GM12878 (cell line): ENCODE measurements at regions not wholly inside any gene's neighbourhood (a gene's known extent, or its start where the extent isn't known, plus 50 kb on each side); places are given as distances from the start of the nearest gene placed in this dataset.

Source experiments
- ATAC-seq: fragments of 200-7000 bp; cut with Tn5 transposase; 3 replicates; pipeline ENCODE4 v1.9.1; 2020; ENCODE audit warnings: mild to moderate bottlenecking, moderate library complexity
- BruUV-seq: library from RNA; stranded (reverse); fragments of 400-500 nt; replicated peaks from 2 replicates; lab custom pipeline; 2021; lab: Mats Ljungman, UMichigan
- CTCF ChIA-PET: fragments of 300-600 bp; sonication (Branson Sonifier 250); formaldehyde crosslinking; extraction: SDS; loops from one replicate; lab custom pipeline; 2021; ENCODE audit warnings: inconsistent platforms; lab: Yijun Ruan, JAX
- POLR2A ChIA-PET: fragments of 350-600 bp; formaldehyde crosslinking; extraction: SDS; loops from one replicate; lab custom pipeline; 2021; ENCODE audit warnings: inconsistent platforms; lab: Charles Lee
- RAD21 ChIA-PET: fragments of 300-600 bp; sonication (Branson Sonifier 250); formaldehyde crosslinking; loops from one replicate; lab custom pipeline; 2023; ENCODE audit warnings: antibody characterized with exemption; ENCODE audit not compliant: unreplicated experiment; lab: Charles Lee
- SMC1A ChIA-PET: fragments of 300-600 bp; sonication (Branson Sonifier 250); formaldehyde crosslinking; loops from one replicate; lab custom pipeline; 2023; ENCODE audit not compliant: unreplicated experiment, uncharacterized antibody; lab: Charles Lee
- DNase-seq: peaks from one replicate; pipeline ENCODE4 v3.0.0-alpha.2; 2011; ENCODE audit warnings: low read depth, low spot score
- FAIRE-seq: peaks from 3 replicates; lab custom pipeline; 2011; peaks lifted over from hg19 to GRCh38; lab: Jason Lieb, UNC
- H2AFZ ChIP-seq: 2 replicates; pipeline ENCODE4 v1.6.0; 2011; ENCODE audit warnings: low read depth, low read length, control low read depth; ENCODE audit not compliant: control insufficient read depth
- H3K27ac ChIP-seq: 2 replicates; pipeline ENCODE4 v1.5.1; 2011; ENCODE audit warnings: control low read depth; ENCODE audit not compliant: control insufficient read depth, insufficient read depth
- H3K27me3 ChIP-seq, 2 experiments: replicated peaks in 1 of 2; 2 replicates each; pipeline versions ENCODE4 v1.6.0 to v1.6.1; 2011; ENCODE audit warnings: low read length in 1 of 2; ENCODE audit not compliant: control insufficient read depth in 2 of 2, insufficient read depth in 2 of 2
- H3K36me3 ChIP-seq, 2 experiments: 2 replicates each; pipeline ENCODE4 v1.5.1; 2011; ENCODE audit warnings: low read length in 1 of 2; ENCODE audit not compliant: control insufficient read depth in 2 of 2, insufficient read depth in 2 of 2
- H3K4me1 ChIP-seq: 2 replicates; pipeline ENCODE4 v1.6.1; 2011; ENCODE audit warnings: mild to moderate bottlenecking, low read length, moderate library complexity, mixed read lengths; ENCODE audit not compliant: control insufficient read depth, insufficient read depth
- H3K4me2 ChIP-seq: 2 replicates; pipeline ENCODE4 v1.6.0; 2011; ENCODE audit warnings: control low read depth; ENCODE audit not compliant: control insufficient read depth, insufficient read depth
- H3K4me3 ChIP-seq: fragments of 200-600 bp; sonication (generic); 2 replicates; pipeline ENCODE4 v1.5.1; 2016
- H3K79me2 ChIP-seq: 2 replicates; pipeline ENCODE4 v1.6.0; 2011; ENCODE audit warnings: low read length; ENCODE audit not compliant: control insufficient read depth, insufficient read depth
- H3K9ac ChIP-seq: 2 replicates; pipeline ENCODE4 v1.8.0; 2011; ENCODE audit warnings: low read length, control low read depth, mixed read lengths; ENCODE audit not compliant: control insufficient read depth, insufficient read depth
- H3K9me3 ChIP-seq: replicated peaks from 3 replicates; pipeline ENCODE4 v1.5.1; 2011; ENCODE audit warnings: mild to moderate bottlenecking, low read length; ENCODE audit not compliant: control insufficient read depth, insufficient read depth
- H4K20me1 ChIP-seq: 2 replicates; pipeline ENCODE4 v1.6.0; 2011; ENCODE audit not compliant: control insufficient read depth, insufficient read depth
- BHLHE40 ChIP-seq, 2 experiments: fragments of 450-650 bp in 1 of 2; IDR thresholded peaks; 2 replicates each; pipeline ENCODE4 v1.6.1; 2011 to 2017; ENCODE audit warnings: low read depth in 2 of 2, borderline replicate concordance in 1 of 2, improper control_type of control experiment in 1 of 2, low read length in 1 of 2, mild to moderate bottlenecking in 1 of 2
- CHD4 ChIP-seq: fragments of 200-600 bp; sonication (generic); IDR thresholded peaks from 2 replicates; pipeline ENCODE4 v1.6.1; 2016; ENCODE audit warnings: mild to moderate bottlenecking
- FOS ChIP-seq: IDR thresholded peaks from 3 replicates; pipeline ENCODE4 v1.6.1; 2011; ENCODE audit warnings: borderline replicate concordance; ENCODE audit not compliant: insufficient read length; ENCODE audit errors: extremely low read depth
- NKRF ChIP-seq: fragments of 450-650 bp; conservative IDR thresholded peaks from 2 replicates; pipeline ENCODE4 v1.6.1; 2017; ENCODE audit warnings: mild to moderate bottlenecking, moderate library complexity
- PKNOX1 ChIP-seq: fragments of 450-650 bp; IDR thresholded peaks from 2 replicates; pipeline ENCODE4 v1.6.1; 2016; ENCODE audit warnings: mild to moderate bottlenecking
- ZBTB40 ChIP-seq: fragments of 450-650 bp; IDR thresholded peaks from 2 replicates; pipeline ENCODE4 v1.6.1; 2016; ENCODE audit warnings: mild to moderate bottlenecking, moderate library complexity, borderline replicate concordance
- WGBS: methylation state at CpG from one replicate; pipeline ENCODE4 v1.1.6; 2016; ENCODE audit warnings: low lambda C conversion rate; ENCODE audit not compliant: insufficient replicate concordance, insufficient coverage; ENCODE audit errors: missing lambda C conversion rate; 5-methylcytosine and 5-hydroxymethylcytosine counted together
- in situ Hi-C: fragments of 300-500 bp; cut with MboI; formaldehyde crosslinking; loops from 9 replicates; pipeline ENCODE4 v1.14.3; 2018; ENCODE audit warnings: mixed read lengths
- intact Hi-C: fragments of 100-400 bp; cut with micrococcal nuclease; formaldehyde crosslinking; loops from one replicate; pipeline ENCODE4 v1.14.2; 2022; ENCODE audit not compliant: unreplicated experiment

- TF ChIP-seq PKNOX1: no peak
- no peak for TF ChIP-seq NKRF
Measured at GRCh38 chr22:34293324-34293723, 373.0 kb upstream of the LARGE1 start (continued).

GRCh38 chr22:34294476-34294875, 374.2 kb upstream of the LARGE1 start:
- TF ChIP-seq FOS: no peak
- TF ChIP-seq BHLHE40 (IDR thresholded peaks at IDR 0.05; ENCODE audit: borderline replicate concordance in 1 of 2, low read depth in 2 of 2, low read length in 1 of 2): no peak
- TF ChIP-seq ZBTB40: no peak
- no peak for TF ChIP-seq CHD4

More at GRCh38 chr22:34294476-34294875, 374.2 kb upstream of the LARGE1 start:
- H3K27ac ChIP-seq: no peak overlapping the region
- SMC1A ChIA-PET: interaction anchor here (0.6 kb wide), 1 partner anchor 538 kb away, joined by 3 read pairs; no protein-coding TSS in a partner anchor
- intact Hi-C loops (no loop called here), in situ Hi-C loops (no loop called here)
- FAIRE-seq (no peak), ATAC-seq (no peak), DNase-seq (no peak)
- BruUV-seq: no TSS peak
- no peaks in the 10 kb centered on the region for H4K20me1 ChIP-seq
- H2AFZ ChIP-seq: no peak overlapping the region
- POLR2A ChIA-PET: no interaction called here
- H3K9me3 ChIP-seq: no peaks in the 10 kb centered on the region
- CTCF ChIA-PET: no interaction called here
- H3K36me3 ChIP-seq: no peaks in the 10 kb centered on the region
- RAD21 ChIA-PET: no interaction called here
- no peaks in the 10 kb centered on the region for H3K27me3 ChIP-seq
- no peaks in the 10 kb centered on the region for H3K4me1 ChIP-seq
- no peak overlapping the region for H3K4me3 ChIP-seq
- H3K9ac ChIP-seq: no peak overlapping the region
- no peaks in the 10 kb centered on the region for H3K79me2 ChIP-seq
- WGBS: 25% methylated on average over 5 of the region's 5 CpGs
- H3K4me2 ChIP-seq: no peak overlapping the region
